GM23338 (cell line): ENCODE measurements at regions not wholly inside any gene's neighbourhood (a gene's known extent, or its start where the extent isn't known, plus 50 kb on each side); places are given as distances from the start of the nearest gene placed in this dataset.

Experiments used
- CREB1 ChIP-seq: fragments of 250-450 bp; sonication (Bioruptor Pico); IDR thresholded peaks from 2 replicates; pipeline ENCODE4 v1.5.0; 2020; ENCODE audit warnings: low read depth, mild to moderate bottlenecking, moderate library complexity
- EZH2 ChIP-seq: fragments of 200-600 bp; sonication (generic); IDR thresholded peaks from one replicate; pipeline ENCODE4 v1.8.0; 2017; ENCODE audit warnings: antibody characterized with exemption, mild to moderate bottlenecking, low read depth; ENCODE audit not compliant: unreplicated experiment
- EZH2phosphoT487 ChIP-seq: fragments of 200-600 bp; sonication (generic); IDR thresholded peaks from one replicate; pipeline ENCODE4 v1.8.1; 2018; ENCODE audit warnings: antibody characterized with exemption; ENCODE audit not compliant: unreplicated experiment
- NANOG ChIP-seq: IDR thresholded peaks from 2 replicates; pipeline ENCODE4 v1.6.1; 2016; ENCODE audit warnings: antibody characterized with exemption, borderline replicate concordance
- POLR2AphosphoS5 ChIP-seq: IDR thresholded peaks from 2 replicates; pipeline ENCODE4 v1.6.1; 2016; ENCODE audit warnings: antibody characterized with exemption, low read depth
- TF ChIP-seq, protein P1 (sequence below), 2 experiments: fragments of 200-600 bp in 1 of 2; sonication (generic) in 1 of 2; conservative IDR thresholded peaks; 2 replicates each; pipeline versions ENCODE4 v1.5.1 to v1.6.1; 2016 to 2017; ENCODE audit warnings: antibody characterized with exemption in 2 of 2, low read depth in 2 of 2, mild to moderate bottlenecking in 2 of 2, moderate library complexity in 1 of 2

DNA sequence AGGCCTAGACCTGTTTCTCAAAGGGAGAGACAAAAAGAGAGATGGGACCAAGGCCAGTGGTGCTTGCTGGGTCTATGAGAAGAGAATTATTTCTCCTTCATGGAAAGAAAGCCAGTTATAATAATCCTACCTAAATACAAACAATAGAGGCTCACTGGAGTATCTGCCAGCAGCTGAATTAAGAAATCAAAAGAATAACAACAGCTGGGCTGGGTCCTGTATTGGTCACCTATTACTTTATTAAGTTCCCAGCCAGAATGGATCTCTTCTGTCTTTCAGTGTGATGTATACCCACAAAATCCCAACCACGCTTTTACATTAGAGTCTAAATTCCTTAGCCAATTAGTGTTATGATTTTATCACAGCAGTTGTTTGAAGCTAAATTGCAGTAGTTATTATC, 297.8 kb upstream of the DACH1 start:
- TF ChIP-seq, protein P1, sequence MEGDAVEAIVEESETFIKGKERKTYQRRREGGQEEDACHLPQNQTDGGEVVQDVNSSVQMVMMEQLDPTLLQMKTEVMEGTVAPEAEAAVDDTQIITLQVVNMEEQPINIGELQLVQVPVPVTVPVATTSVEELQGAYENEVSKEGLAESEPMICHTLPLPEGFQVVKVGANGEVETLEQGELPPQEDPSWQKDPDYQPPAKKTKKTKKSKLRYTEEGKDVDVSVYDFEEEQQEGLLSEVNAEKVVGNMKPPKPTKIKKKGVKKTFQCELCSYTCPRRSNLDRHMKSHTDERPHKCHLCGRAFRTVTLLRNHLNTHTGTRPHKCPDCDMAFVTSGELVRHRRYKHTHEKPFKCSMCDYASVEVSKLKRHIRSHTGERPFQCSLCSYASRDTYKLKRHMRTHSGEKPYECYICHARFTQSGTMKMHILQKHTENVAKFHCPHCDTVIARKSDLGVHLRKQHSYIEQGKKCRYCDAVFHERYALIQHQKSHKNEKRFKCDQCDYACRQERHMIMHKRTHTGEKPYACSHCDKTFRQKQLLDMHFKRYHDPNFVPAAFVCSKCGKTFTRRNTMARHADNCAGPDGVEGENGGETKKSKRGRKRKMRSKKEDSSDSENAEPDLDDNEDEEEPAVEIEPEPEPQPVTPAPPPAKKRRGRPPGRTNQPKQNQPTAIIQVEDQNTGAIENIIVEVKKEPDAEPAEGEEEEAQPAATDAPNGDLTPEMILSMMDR (conservative IDR thresholded peaks at IDR 0.05; ENCODE audit: low read depth in 2 of 2) = no peak
- no peak for TF ChIP-seq POLR2AphosphoS5
- TF ChIP-seq EZH2phosphoT487 = no peak
- TF ChIP-seq EZH2 = no peak
- TF ChIP-seq NANOG = no peak
- TF ChIP-seq CREB1 (CRISPR knock-in tag) = no peak
